GM06990 (cell line): ENCODE measurements at regions not wholly inside any gene's neighbourhood (a gene's known extent, or its start where the extent isn't known, plus 50 kb on each side); places are given as distances from the start of the nearest gene placed in this dataset.

Source experiments
- DNase-seq: peaks from one replicate; pipeline ENCODE4 v3.0.0-alpha.2; 2011; ENCODE audit not compliant: insufficient read length; ENCODE audit errors: extremely low read depth
- H3K27me3 ChIP-seq: replicated peaks from 2 replicates; pipeline ENCODE4 v1.6.0; 2011; ENCODE audit warnings: low read length; ENCODE audit not compliant: control insufficient read depth, insufficient read depth
- H3K36me3 ChIP-seq: 2 replicates; pipeline ENCODE4 v1.5.1; 2011; ENCODE audit warnings: low read length; ENCODE audit not compliant: control insufficient read depth, insufficient read depth
- H3K4me3 ChIP-seq: replicated peaks from 2 replicates; pipeline ENCODE4 v1.5.1; 2011; ENCODE audit warnings: low read depth, mild to moderate bottlenecking, control low read depth, low read length
- TF ChIP-seq, protein P1 (sequence below): IDR thresholded peaks from 2 replicates; pipeline ENCODE4 v1.5.1; 2011; ENCODE audit warnings: low read length, control low read depth, mild to moderate bottlenecking, inconsistent platforms; ENCODE audit not compliant: insufficient read depth, poor library complexity, severe bottlenecking

DNA sequence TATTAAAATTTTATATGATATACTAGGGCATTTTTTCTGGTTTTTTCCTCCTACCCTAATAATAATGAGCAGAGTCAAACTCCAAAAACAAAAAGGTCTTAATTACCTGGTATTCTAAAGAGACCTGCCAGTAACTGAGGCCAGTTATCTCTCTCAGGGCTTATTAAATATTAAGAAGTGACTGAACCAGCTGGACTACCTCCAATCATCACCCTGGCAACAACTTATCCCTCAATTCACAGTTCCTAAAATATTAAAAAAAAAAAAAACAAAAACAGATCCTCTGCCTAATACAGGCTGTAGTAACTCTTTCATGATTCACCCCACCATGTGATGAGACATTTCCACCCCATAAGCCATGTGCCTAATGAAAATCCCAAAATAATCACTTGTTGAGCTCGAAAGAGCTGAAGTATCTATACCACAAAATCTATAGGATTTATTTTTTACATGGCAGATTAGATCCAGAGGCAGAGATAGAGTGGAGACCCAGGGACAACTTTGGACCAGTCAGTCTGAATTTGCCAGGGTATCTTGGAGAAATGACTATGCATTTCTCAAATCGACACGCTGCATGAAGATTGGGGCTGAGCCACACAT is 698.0 kb downstream of the FAT4 start:
- no peak overlapping the region for H3K4me3 ChIP-seq
- no peak for DNase-seq
- H3K36me3 ChIP-seq: no peaks in the 10 kb centered on the region
- TF ChIP-seq, protein P1, sequence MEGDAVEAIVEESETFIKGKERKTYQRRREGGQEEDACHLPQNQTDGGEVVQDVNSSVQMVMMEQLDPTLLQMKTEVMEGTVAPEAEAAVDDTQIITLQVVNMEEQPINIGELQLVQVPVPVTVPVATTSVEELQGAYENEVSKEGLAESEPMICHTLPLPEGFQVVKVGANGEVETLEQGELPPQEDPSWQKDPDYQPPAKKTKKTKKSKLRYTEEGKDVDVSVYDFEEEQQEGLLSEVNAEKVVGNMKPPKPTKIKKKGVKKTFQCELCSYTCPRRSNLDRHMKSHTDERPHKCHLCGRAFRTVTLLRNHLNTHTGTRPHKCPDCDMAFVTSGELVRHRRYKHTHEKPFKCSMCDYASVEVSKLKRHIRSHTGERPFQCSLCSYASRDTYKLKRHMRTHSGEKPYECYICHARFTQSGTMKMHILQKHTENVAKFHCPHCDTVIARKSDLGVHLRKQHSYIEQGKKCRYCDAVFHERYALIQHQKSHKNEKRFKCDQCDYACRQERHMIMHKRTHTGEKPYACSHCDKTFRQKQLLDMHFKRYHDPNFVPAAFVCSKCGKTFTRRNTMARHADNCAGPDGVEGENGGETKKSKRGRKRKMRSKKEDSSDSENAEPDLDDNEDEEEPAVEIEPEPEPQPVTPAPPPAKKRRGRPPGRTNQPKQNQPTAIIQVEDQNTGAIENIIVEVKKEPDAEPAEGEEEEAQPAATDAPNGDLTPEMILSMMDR: no peak
- no peaks in the 10 kb centered on the region for H3K27me3 ChIP-seq

DNA sequence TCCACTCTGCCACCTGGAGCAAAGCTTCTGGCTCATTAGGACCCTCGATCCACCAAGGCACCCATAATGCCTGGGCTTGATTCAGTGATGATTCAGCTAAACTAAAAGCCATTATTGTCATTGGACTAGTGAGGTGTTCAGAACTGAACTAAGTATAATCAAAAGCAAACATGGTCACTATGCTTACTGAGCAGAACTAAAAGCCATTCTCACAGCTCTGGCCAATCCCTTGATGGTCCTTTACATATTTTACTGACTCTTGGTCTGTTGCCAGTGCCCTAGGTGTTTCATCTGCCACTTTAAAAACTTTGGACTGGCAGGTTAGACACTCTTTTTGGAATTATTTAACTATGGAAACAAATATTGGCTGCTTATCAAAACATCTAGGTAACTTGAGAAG is 703.5 kb downstream of the FAT4 start:
- TF ChIP-seq, protein P1: no peak
- Histone ChIP-seq H3K36me3 (no peaks in the 10 kb centered on the region), H3K27me3 (no peaks in the 10 kb centered on the region), H3K4me3 (no peak overlapping the region)
- no peak for DNase-seq

DNA sequence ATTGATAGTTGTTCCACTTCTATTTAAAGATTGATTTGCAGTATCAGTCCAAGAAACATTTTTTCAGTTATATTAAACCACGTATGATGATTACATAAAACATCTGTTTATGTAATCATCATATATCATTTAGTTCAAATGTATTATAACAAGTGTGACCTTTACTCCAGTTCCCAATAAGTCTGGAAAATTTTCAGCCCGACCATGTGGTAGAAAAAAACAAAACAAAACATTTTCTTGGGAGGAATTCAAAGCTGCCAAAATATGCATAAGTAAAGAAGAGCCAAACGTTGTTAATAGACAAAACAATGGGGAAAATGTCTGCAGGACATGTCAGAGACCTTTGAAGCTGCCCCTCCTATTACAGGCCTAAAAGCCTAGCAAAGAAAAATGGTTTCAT is 709.1 kb downstream of the FAT4 start:
- no peaks in the 10 kb centered on the region for H3K36me3 ChIP-seq
- H3K27me3 ChIP-seq: no peaks in the 10 kb centered on the region
- no peak overlapping the region for H3K4me3 ChIP-seq
- TF ChIP-seq, protein P1: no peak
- no peak for DNase-seq

DNA sequence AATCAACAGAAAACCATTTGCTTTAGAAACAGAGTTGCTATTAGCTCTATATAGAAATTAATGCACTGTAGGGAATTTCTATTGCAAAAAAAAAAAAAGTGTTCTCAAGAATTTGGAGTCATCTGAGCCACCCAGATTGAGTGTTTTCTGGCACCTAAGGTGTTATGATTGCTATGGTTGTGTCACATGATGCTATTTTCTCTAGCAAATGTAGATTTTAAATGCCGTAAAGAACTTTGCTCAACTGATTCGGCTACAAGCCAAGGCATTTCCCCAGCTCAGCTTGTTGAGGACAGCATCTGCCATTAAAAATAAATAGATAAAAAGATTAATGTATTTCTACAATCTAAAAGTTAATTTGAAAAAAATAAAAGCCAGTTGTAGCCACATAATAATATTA is 712.8 kb downstream of the FAT4 start:
- H3K27me3 ChIP-seq: no peaks in the 10 kb centered on the region
- TF ChIP-seq, protein P1: no peak

DNA sequence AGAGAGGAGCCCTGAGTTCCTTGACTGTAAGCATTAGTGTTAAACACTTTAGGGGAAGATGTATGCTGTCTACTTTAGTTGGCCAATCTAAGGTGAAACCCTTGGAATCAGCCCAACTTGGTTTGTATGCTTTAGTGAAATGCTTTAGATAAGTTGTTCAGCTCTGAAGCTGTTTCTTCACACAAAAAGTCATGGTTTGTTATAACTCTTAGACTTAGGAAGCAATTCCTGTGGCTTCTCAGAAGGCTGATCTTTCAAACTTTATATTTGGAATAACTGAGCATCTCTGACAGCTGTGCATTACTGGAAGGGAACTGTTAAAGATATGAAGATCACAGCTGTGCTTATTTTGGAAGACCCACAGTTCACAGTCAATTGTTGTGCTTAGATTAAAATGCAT is 714.1 kb downstream of the FAT4 start:
- DNase-seq: no peak
- Histone ChIP-seq H3K36me3 (no peaks in the 10 kb centered on the region), H3K4me3 (no peak overlapping the region), H3K27me3 (no peaks in the 10 kb centered on the region)
- TF ChIP-seq, protein P1: no peak

More for the DNA sequence above, 712.8 kb downstream of the FAT4 start:
- H3K4me3 ChIP-seq: no peak overlapping the region
- no peak for DNase-seq
- H3K36me3 ChIP-seq: no peaks in the 10 kb centered on the region

DNA sequence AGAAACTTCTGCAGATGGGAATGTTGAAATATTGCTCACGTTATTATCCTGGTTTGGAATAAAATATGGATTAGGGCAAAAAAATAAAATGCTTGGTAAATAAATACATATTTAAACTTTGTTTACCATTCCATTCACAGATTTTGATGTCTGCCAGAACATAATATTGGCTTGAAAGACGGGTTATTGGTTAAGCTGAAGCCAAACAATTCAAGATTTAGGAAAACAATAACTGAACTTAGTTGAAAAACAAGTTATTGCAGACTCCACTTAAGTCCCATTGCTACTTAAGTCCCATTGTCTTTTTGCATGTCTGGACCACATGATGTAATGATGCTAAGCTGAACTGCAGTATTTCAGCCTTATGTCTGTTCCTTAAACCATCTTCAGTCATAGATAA is 722.5 kb downstream of the FAT4 start:
- no peak for DNase-seq
- Histone ChIP-seq H3K36me3 (no peaks in the 10 kb centered on the region), H3K4me3 (no peak overlapping the region), H3K27me3 (no peaks in the 10 kb centered on the region)
- TF ChIP-seq, protein P1: no peak
